CD14-positive monocyte (primary cell): ENCODE measurements at regions not wholly inside any gene's neighbourhood (a gene's known extent, or its start where the extent isn't known, plus 50 kb on each side); places are given as distances from the start of the nearest gene placed in this dataset.

ENCODE experiments used
- DNase-seq, 3 donors: peaks; one replicate each; pipeline ENCODE4 v3.0.0-alpha.2; 2011 to 2022
- H2AFZ ChIP-seq: 2 replicates; pipeline ENCODE4 v1.6.0; 2012; ENCODE audit warnings: mild to moderate bottlenecking, low read depth, low read length, inconsistent platforms; ENCODE audit not compliant: insufficient read depth, poor library complexity, severe bottlenecking
- H3K27ac ChIP-seq, 2 donors: 1 replicate in 1 of 2; 2 replicates in 1 of 2; pipeline ENCODE4 v1.5.1; 2012 to 2013; ENCODE audit warnings: low read length in 2 of 2, control low read depth in 1 of 2, inconsistent platforms in 1 of 2, low read depth in 1 of 2, mild to moderate bottlenecking in 1 of 2
- H3K27me3 ChIP-seq, 2 donors: one replicate each; pipeline versions ENCODE4 v1.6.0 to v1.6.1; 2011 to 2013; ENCODE audit warnings: low read length in 2 of 2; ENCODE audit not compliant: control insufficient read depth in 2 of 2, insufficient read depth in 2 of 2
- H3K36me3 ChIP-seq, 2 donors: replicated peaks in 1 of 2; 1 replicate in 1 of 2; 2 replicates in 1 of 2; pipeline versions ENCODE4 v1.5.1 to v1.6.1; 2012 to 2013; ENCODE audit warnings: low read length in 2 of 2, control low read depth in 1 of 2, inconsistent platforms in 1 of 2, mild to moderate bottlenecking in 1 of 2; ENCODE audit not compliant: insufficient read depth in 2 of 2, control insufficient read depth in 1 of 2
- H3K4me1 ChIP-seq, 2 donors: 1 replicate in 1 of 2; 2 replicates in 1 of 2; pipeline versions ENCODE4 v1.5.1 to v1.6.1; 2012 to 2013; ENCODE audit warnings: low read length in 2 of 2, control low read depth in 1 of 2, inconsistent platforms in 1 of 2, mild to moderate bottlenecking in 1 of 2, moderate library complexity in 1 of 2; ENCODE audit not compliant: insufficient read depth in 2 of 2, control insufficient read depth in 1 of 2
- H3K4me2 ChIP-seq: replicated peaks from 2 replicates; pipeline ENCODE3; 2012; ENCODE audit warnings: low read length, moderate library complexity, mild to moderate bottlenecking; ENCODE audit not compliant: poor library complexity, severe bottlenecking; ENCODE audit errors: extremely low read depth
- H3K4me3 ChIP-seq, 3 experiments: fragments of 200-600 bp in 1 of 3; sonication (generic) in 1 of 3; replicated peaks in 1 of 3; 1 replicate in 2 of 3; 2 replicates in 1 of 3; pipeline ENCODE4 v1.5.1; 2011 to 2013; ENCODE audit warnings: low read length in 3 of 3, mild to moderate bottlenecking in 3 of 3, control low read depth in 2 of 3, low read depth in 2 of 3, inconsistent platforms in 1 of 3, moderate library complexity in 1 of 3
- H3K79me2 ChIP-seq: 2 replicates; pipeline ENCODE4 v1.6.0; 2012; ENCODE audit warnings: mild to moderate bottlenecking, control low read depth, inconsistent platforms, low read length, moderate library complexity; ENCODE audit not compliant: insufficient read depth
- H3K9ac ChIP-seq: 2 replicates; pipeline ENCODE4 v1.6.0; 2017; ENCODE audit warnings: low read length, mild to moderate bottlenecking; ENCODE audit not compliant: insufficient read depth, poor library complexity, severe bottlenecking
- H3K9me3 ChIP-seq, 2 donors: replicated peaks in 1 of 2; 1 replicate in 1 of 2; 2 replicates in 1 of 2; pipeline versions ENCODE4 v1.5.1 to v1.6.1; 2012 to 2013; ENCODE audit warnings: low read length in 2 of 2, control low read depth in 1 of 2; ENCODE audit not compliant: control insufficient read depth in 1 of 2, insufficient read depth in 1 of 2
- H4K20me1 ChIP-seq: 2 replicates; pipeline ENCODE4 v1.6.0; 2012; ENCODE audit warnings: mild to moderate bottlenecking, low read length, control low read depth, moderate library complexity; ENCODE audit not compliant: insufficient read depth
- H3K27ac Mint-ChIP-seq, 7 donors: one replicate each; pipeline ENCODE4 v1.8.0; 2020; ENCODE audit warnings: mild to moderate bottlenecking in 7 of 7, mixed read lengths in 7 of 7, moderate library complexity in 6 of 7, inconsistent platforms in 2 of 7
- H3K27me3 Mint-ChIP-seq, 3 donors: one replicate each; pipeline ENCODE4 v1.8.0; 2021 to 2022; ENCODE audit warnings: low read depth in 3 of 3, mild to moderate bottlenecking in 3 of 3, mixed read lengths in 3 of 3, moderate library complexity in 3 of 3, inconsistent platforms in 1 of 3
- H3K36me3 Mint-ChIP-seq, 2 donors: one replicate each; pipeline ENCODE4 v1.8.0; 2020; ENCODE audit warnings: mixed read lengths in 2 of 2, inconsistent platforms in 1 of 2, mild to moderate bottlenecking in 1 of 2
- H3K4me1 Mint-ChIP-seq: one replicate; pipeline ENCODE4 v1.8.0; 2020; ENCODE audit warnings: mild to moderate bottlenecking, mixed read lengths
- H3K4me3 Mint-ChIP-seq, 2 donors: one replicate each; pipeline ENCODE4 v1.8.0; 2020; ENCODE audit warnings: mild to moderate bottlenecking in 2 of 2, mixed read lengths in 2 of 2, moderate library complexity in 1 of 2
- H3K9me3 Mint-ChIP-seq, 7 donors: one replicate each; pipeline ENCODE4 v1.8.0; 2020 to 2022; ENCODE audit warnings: mixed read lengths in 7 of 7, mild to moderate bottlenecking in 6 of 7, moderate library complexity in 6 of 7, inconsistent platforms in 2 of 7
- CTCF ChIP-seq: fragments of 200-600 bp; IDR thresholded peaks from one replicate; pipeline ENCODE4 v1.8.0; 2022; ENCODE audit warnings: antibody characterized with exemption, mild to moderate bottlenecking
- WGBS: methylation state at CpG from one replicate; pipeline ENCODE4 v1.1.5; 2013; ENCODE audit warnings: missing lambda C conversion rate; ENCODE audit not compliant: insufficient coverage; 5-methylcytosine and 5-hydroxymethylcytosine counted together
- intact Hi-C, 2 donors: fragments of 100-400 bp; cut with micrococcal nuclease; formaldehyde crosslinking; loops; one replicate each; pipeline versions ENCODE4 v1.15.0 to v1.15.1; 2023

DNA sequence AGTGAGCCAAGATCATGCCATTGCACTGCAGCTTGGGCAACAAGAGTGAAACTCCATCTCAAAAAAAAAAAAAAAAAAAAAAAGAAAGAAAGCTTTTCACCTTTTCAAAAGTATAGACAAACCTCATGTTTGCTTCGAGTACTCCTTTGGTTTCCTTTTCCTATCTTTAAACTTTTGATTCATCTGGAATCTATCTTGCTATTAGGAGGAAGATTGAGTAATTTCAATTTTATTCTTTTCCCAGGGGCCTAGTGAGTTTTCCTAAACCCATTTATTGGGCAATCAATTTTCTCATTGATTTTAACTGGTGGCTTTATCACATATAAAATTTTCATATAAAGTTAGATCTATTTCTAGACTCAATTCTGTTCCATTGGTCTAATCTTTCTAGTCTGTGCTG, 190.5 kb upstream of the VEPH1 start:
- DNase-seq, result no peak
- Histone ChIP-seq H3K9me3 (no peaks in the 10 kb centered on the region), H3K79me2 (no peaks in the 10 kb centered on the region), H3K4me1 (no peaks in the 10 kb centered on the region), H3K27me3 (no peaks in the 10 kb centered on the region), H3K4me3 (no peak overlapping the region), H4K20me1 (no peaks in the 10 kb centered on the region), H3K36me3 (no peaks in the 10 kb centered on the region), H3K9ac (no peak overlapping the region), H2AFZ (no peak overlapping the region), H3K27ac (no peak overlapping the region), H3K4me2 (no peak overlapping the region)
- no peak for TF ChIP-seq CTCF
- Mint-ChIP-seq H3K9me3 (peaks cover 0 to 10% (median 4%) of the 10 kb centered on the region in 7 donors), H3K27me3 (no peaks in the 10 kb centered on the region), H3K36me3 (no peaks in the 10 kb centered on the region), H3K4me3 (no peak overlapping the region), H3K27ac (no peak overlapping the region), H3K4me1 (no peaks in the 10 kb centered on the region)
- no CpG with 5 or more reads among the region's 1 CpG for WGBS
- intact Hi-C loops, result no loop called here

DNA sequence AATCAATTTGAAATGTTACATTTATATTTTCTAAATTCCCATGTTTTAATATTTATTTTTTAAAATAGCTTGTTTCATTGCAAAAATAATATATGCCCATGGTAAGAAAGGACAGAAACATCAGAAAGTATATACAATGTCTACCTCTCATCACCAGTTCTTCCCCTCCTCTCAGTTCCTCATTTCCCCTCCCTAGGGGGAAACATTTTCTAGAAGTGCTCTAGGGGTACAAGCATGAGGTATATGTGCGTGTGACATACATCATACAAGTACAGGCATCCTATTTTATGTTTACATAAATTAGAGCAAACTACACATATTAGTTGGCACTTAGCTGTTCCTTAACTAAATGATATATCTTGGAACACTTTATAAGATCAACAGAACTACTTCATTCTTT, 189.3 kb upstream of the VEPH1 start:
- Mint-ChIP-seq H3K36me3 (no peaks in the 10 kb centered on the region), H3K27me3 (no peaks in the 10 kb centered on the region), H3K4me1 (no peaks in the 10 kb centered on the region), H3K9me3 (peaks cover 5 to 14% (median 7%) of the 10 kb centered on the region in 7 donors), H3K4me3 (no peak overlapping the region), H3K27ac (no peak overlapping the region)
- no peaks in the 10 kb centered on the region for H3K79me2 ChIP-seq
- WGBS, result no CpG with 5 or more reads among the region's 1 CpG
- no peak overlapping the region for H3K9ac ChIP-seq
- H3K27ac ChIP-seq, result no peak overlapping the region
- no peaks in the 10 kb centered on the region for H3K36me3 ChIP-seq
- DNase-seq, result no peak
- intact Hi-C loops, result no loop called here
- TF ChIP-seq CTCF, result no peak
- no peak overlapping the region for H3K4me3 ChIP-seq
- H3K4me1 ChIP-seq, result no peaks in the 10 kb centered on the region
- H3K27me3 ChIP-seq, result no peaks in the 10 kb centered on the region
- no peak overlapping the region for H2AFZ ChIP-seq
- H4K20me1 ChIP-seq, result no peaks in the 10 kb centered on the region
- H3K9me3 ChIP-seq, result no peaks in the 10 kb centered on the region
- no peak overlapping the region for H3K4me2 ChIP-seq
